SU-DHL-6 (cell line): ENCODE measurements at regions not wholly inside any gene's neighbourhood (a gene's known extent, or its start where the extent isn't known, plus 50 kb on each side); places are given as distances from the start of the nearest gene placed in this dataset.

Experiments
- CTCF ChIP-seq: fragments of 200-600 bp; sonication (generic); IDR thresholded peaks from one replicate; pipeline ENCODE4 v1.5.1; 2017; ENCODE audit warnings: antibody characterized with exemption, mild to moderate bottlenecking, low read length, moderate library complexity; ENCODE audit not compliant: insufficient read depth, poor library complexity, severe bottlenecking
- EZH2phosphoT487 ChIP-seq: fragments of 200-600 bp; sonication (generic), shearing (Covaris generic); conservative IDR thresholded peaks from 2 replicates; pipeline ENCODE4 v1.6.1; 2018; ENCODE audit warnings: mild to moderate bottlenecking, antibody characterized with exemption, low read length, moderate library complexity, mixed read lengths

- TF ChIP-seq CTCF, result no peak
- TF ChIP-seq EZH2phosphoT487, result no peak
Measured at GRCh38 chr21:31545036-31545435, 114.5 kb upstream of the SOD1 start.
